ENCODE measurements at regions not wholly inside any gene's neighbourhood (a gene's known extent, or its start where the extent isn't known, plus 50 kb on each side); places are given as distances from the start of the nearest gene placed in this dataset.
A peak's percentile ranks its signal among the peaks of the same experiment; 100 is the strongest.
"Not testable (repeated sequence)": the region's sequence is repeated elsewhere in the genome, so short reads cannot be mapped to it uniquely, and the experiment has no call there.

DNA sequence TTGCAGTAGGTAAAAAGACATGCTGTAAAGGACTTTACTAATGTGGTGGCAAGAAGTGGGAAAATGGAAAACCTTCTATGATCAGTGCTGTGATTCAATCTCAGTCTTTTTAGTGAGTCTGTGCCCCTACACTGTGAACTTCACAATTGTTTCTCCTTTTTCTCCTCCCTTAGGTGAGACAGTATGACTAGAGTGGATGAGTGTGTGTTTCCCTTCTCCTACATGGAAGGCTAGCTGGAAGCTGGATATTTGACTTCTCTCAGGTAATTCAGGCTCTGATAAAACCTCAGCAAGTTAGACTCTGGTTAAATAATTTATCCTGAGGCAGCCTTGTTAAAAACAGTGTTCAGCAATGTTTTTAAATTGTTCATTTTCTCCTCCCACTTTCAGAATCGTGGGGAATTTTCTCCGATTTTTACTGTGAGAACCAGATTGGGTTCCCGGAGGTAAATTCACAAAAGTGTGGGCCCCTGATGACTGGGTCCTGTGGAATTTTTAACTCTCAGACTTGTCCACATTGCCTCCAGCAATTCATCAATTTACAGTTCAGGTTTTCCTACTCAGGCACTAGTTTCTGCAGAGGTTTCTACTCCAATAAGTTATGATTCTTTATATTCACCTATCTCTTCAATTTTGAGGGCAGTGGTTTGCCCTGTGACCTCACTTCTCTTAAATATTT is 149.1 kb upstream of the PIK3R1 start:
- DNase-seq = no peak

DNA sequence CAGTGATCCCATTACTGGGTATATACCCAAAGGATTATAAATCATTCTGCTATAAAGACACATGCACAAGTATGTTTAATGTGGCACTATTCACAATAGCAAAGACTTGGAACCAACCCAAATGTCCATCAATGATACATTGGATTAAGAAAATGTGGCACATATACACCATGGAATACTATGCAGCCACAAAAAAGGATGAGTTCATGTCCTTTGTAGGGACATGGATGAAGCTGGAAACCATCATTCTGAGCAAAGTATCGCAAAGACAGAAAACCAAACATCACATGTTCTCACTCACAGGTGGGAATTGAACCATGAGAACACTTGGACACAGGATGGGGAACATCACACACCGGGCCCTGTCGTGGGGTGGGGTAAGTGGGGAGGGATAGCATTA is 150.2 kb upstream of the PIK3R1 start:
- not testable (repeated sequence) for DNase-seq

DNA sequence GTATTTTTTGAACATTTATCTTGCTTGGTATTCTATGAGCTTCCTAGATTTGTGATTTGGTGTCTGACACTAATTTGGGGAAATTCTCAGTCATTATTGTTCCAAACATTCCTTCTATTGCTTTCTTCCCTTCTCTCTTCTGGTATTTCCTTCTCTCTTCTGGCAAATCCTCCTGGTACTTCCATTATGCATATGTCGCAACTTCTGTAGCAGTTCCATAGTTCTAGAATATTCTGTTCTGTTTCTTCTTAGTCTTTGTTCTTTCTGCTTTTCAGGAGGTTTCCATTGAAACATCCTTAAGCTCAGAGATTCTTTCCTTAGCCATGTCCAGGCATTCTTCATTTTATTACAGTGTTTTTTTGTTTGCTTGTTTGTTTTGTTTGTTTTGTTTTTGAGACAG is 155.2 kb upstream of the PIK3R1 start:
- no peak for DNase-seq

DNA sequence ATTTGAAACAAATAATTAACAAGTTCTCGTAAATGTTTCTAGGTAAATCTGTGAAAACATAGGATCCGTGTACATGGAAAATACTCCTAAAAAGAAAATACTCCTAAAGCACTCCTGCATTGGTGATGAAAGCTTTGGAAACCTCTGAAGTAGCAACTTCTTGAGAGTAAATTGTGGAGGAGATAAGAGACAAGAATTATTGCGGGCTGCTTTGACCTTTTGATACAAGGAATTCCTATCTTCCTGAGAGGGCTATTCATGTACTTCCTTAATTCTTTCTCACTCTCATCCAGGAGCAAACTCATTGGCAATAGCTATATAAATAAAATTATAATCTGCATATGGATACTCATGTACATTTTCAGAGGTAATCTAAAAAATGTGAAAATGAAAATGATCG is 158.4 kb upstream of the PIK3R1 start:
- DNase-seq = no peak

- no peak for DNase-seq
These were observed 159.9 kb upstream of the PIK3R1 start for GRCh38 chr5:68055686-68056085.

GRCh38 chr5:68054638-68055037 is 160.9 kb upstream of the PIK3R1 start:
- no peak for DNase-seq

DNA sequence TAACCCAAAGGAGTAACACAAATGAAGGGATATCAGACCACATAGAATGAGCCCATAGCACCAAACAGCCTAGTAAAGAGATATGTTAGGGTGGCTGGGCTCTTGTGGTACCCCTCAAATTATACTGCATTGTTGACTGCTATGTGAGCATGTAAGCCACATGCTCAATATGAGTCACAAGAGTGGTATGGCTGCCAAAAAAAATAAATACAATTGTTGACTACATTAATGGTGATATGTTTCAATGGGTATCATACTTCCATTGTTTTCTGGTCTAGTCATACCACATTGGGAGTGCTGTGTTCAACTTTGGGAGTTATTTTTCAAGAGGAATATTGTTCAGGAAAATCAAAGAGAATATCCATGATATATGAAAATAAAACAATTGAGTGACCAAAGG is 162.4 kb upstream of the PIK3R1 start:
- no peak for DNase-seq

- DNase-seq = no peak
These were observed 166.4 kb upstream of the PIK3R1 start for GRCh38 chr5:68049053-68049713.

DNA sequence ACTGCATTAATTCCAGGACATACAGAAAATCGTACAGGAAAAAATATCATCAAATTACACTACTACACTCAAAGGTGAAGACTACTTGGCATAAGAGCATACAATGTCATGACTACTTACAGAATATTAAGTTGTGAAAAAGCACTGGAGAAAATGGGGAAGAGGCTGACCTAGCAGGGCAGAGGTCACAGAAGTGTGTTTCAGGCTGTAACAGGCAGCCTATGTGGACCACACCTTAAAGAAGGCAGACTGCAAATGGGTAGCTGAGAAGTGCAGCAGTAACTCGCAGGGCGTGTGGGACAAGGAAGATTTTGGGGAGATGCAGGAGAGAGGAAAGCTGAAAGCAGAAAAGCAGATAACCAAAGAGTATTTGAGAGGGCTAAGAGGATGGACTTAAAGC is 167.0 kb upstream of the PIK3R1 start:
- DNase-seq = peak in 1 of 2 donors; percentile 3

DNA sequence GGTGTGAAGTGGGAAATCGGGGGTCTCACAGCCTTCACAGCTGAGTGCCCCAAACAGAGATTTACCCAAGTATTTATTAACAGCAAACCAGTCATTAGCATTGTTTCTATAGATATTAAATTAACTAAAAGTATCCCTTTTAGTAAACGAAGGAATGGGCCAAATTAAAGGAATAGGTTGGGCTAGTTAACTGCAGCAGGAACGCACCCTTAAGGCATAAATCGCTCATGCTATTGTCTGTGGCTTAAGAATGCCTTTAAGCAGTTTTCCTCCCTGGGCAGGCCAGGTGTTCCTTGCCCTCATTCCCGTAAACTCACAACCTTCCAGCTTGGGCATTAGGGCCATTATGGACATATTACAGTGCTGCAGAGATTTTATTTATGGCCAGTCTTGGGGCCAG is 167.5 kb upstream of the PIK3R1 start:
- DNase-seq = not testable (repeated sequence)

GRCh38 chr5:68047035-68047434 is 168.5 kb upstream of the PIK3R1 start:
- DNase-seq = no peak

DNA sequence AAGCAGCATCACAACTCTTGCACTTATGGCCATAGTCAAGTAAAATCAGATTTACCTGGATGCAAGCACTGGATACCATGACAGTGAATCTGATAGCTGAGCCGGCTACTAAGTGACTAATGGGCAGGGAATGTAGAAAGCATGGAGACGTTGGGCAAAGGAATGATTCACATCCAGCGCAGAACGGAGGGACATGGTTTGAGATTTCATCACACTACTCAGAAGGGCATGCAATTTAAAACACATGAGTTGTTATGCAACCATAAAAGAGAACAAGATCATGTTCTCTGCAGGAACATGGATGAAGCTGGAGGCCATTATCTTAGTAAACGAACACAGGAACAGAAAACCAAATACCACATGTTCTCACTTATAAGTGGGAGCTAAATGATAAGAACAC is 169.1 kb upstream of the PIK3R1 start:
- DNase-seq = peak in 1 of 2 donors; percentile 40

DNA sequence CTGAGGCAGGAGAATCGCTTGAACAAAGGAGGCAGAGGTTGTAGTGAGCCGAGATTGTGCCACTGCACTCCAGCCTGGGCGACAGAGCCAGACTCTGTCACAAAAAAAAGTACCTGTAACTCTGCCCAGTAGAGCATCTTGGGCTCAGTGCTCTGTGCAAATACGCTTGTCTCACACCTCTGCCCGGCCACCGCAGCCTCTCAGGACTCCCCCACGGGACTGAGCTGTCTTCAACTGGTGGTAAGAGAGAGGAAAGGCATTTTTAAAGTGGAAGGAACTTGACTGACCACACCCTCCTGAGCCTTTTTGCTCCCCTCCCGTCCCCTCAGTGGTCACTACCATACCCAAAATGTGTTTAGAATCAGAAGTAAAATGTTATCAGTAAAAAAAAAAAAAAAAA is 174.3 kb upstream of the PIK3R1 start:
- peak; percentile 2 to 39 for DNase-seq

GRCh38 chr5:68037546-68037945 is 178.0 kb upstream of the PIK3R1 start:
- DNase-seq = no peak

DNA sequence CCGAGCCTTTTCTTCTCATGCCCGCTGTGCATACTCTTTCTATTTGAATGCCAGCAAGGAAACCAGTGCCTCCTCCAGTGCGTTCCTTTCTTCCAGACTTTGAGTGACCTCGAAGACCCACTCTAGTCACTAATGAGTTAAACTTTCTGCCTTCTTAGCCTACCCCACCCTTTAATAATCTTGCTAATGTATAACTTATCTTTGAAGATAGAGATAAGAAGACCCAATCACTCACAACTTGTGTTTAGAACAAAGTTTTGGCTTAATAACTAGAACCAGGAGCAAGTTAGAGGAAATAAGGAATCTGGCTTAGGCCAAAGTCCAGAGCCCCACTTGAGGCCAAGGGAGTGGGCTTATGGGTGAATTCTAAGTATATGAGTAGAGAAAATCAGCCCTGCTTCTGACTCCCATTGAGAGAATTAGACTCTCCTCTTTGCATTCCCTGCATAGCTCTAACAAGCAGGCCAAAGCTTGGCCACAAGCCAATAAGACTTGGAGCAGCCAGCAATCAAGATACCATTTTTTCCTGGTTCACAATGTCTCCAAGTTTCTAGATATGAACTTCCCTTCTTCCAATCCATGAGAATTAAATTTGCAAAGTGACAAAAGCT is 181.5 kb upstream of the PIK3R1 start:
- DNase-seq = no peak

GRCh38 chr5:68033029-68033428 is 182.5 kb upstream of the PIK3R1 start:
- DNase-seq = no peak

DNA sequence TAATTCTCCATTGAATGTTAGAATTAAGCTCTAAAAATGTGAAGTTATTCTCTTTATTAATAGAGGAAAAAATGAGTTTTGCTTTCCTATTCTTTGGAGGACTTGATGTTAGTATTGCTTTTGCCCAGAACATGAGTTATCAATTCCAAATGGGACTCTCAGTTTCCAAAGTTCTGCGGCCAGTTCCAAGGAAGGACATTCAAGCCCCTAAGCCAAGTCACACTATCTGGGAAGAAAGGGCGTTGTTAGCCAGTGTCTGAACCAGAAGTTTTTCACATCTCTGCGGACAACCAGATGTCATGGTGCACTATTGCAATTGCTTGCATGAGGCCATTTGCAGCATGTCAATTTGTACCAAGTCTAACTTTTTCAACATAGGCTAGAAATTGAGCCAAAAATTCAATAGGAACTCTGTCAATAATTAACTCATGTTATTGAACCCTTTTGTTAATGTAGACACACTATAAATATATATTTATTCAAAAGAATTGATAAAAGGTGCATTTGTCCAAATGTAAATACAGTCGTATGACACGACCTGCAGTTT is 183.3 kb upstream of the PIK3R1 start:
- no peak for DNase-seq

- DNase-seq = no peak
These were observed 187.3 kb upstream of the PIK3R1 start for GRCh38 chr5:68028131-68028727.

GRCh38 chr5:68027519-68027918 is 188.0 kb upstream of the PIK3R1 start:
- DNase-seq = no peak

GRCh38 chr5:68026092-68026885 is 189.3 kb upstream of the PIK3R1 start:
- DNase-seq = no peak

- DNase-seq = no peak
These were observed 191.1 kb upstream of the PIK3R1 start for GRCh38 chr5:68024426-68024825.

GRCh38 chr5:68021916-68022315 is 193.6 kb upstream of the PIK3R1 start:
- DNase-seq = no peak

GRCh38 chr5:68021227-68021626 is 194.3 kb upstream of the PIK3R1 start:
- DNase-seq = no peak

Measured in CD4-positive, alpha-beta T cell treated with Interleukin-1 beta for 1 hour (primary cell).